ENCODE measurements at regions not wholly inside any gene's neighbourhood (a gene's known extent, or its start where the extent isn't known, plus 50 kb on each side); places are given as distances from the start of the nearest gene placed in this dataset.

GRCh38 chr3:157823050-157823449 is 283.2 kb downstream of the SHOX2 start:
- TF ChIP-seq CTCF (IDR thresholded peaks at IDR 0.05), result no peak
- no peak for TF ChIP-seq POLR2A (IDR thresholded peaks at IDR 0.05)
